WTC11 (cell line): ENCODE measurements at regions not wholly inside any gene's neighbourhood (a gene's known extent, or its start where the extent isn't known, plus 50 kb on each side); places are given as distances from the start of the nearest gene placed in this dataset.

Experiments used
- ELF4 ChIP-seq: sonication (generic); formaldehyde crosslinking; IDR thresholded peaks from 2 replicates; pipeline ENCODE4 v1.8.1; 2022; ENCODE audit warnings: low read depth, mild to moderate bottlenecking, moderate library complexity, missing genetic modification reagents
- GABPB1 ChIP-seq: sonication (generic); formaldehyde crosslinking; IDR thresholded peaks from 2 replicates; pipeline ENCODE4 v1.8.1; 2023; ENCODE audit warnings: mild to moderate bottlenecking, missing genetic modification reagents
- GRHL2 ChIP-seq: fragments of 250-450 bp; sonication (Bioruptor Pico); IDR thresholded peaks from 2 replicates; pipeline ENCODE4 v1.8.0; 2022; ENCODE audit warnings: mild to moderate bottlenecking, moderate library complexity; ENCODE audit not compliant: insufficient replicate concordance, severe bottlenecking
- RELA ChIP-seq: sonication (generic); formaldehyde crosslinking; IDR thresholded peaks from 2 replicates; pipeline ENCODE4 v1.8.1; 2022; ENCODE audit warnings: missing genetic modification reagents, mild to moderate bottlenecking, borderline replicate concordance
- SMAD3 ChIP-seq: sonication (generic); formaldehyde crosslinking; IDR thresholded peaks from 2 replicates; pipeline ENCODE4 v1.8.0; 2022; ENCODE audit warnings: missing genetic modification reagents, mild to moderate bottlenecking, borderline replicate concordance
- TEAD1 ChIP-seq: sonication (generic); formaldehyde crosslinking; IDR thresholded peaks from 2 replicates; pipeline ENCODE4 v1.8.0; 2022; ENCODE audit warnings: mild to moderate bottlenecking, missing genetic modification reagents
- ZNF121 ChIP-seq: sonication (generic); formaldehyde crosslinking; IDR thresholded peaks from 2 replicates; pipeline ENCODE4 v1.8.0; 2023; ENCODE audit warnings: missing genetic modification reagents
- TF ChIP-seq, protein P1 (sequence below): sonication (generic); formaldehyde crosslinking; IDR thresholded peaks from 2 replicates; pipeline ENCODE4 v1.8.1; 2023; ENCODE audit warnings: mild to moderate bottlenecking, missing genetic modification reagents, moderate library complexity
- TF ChIP-seq, protein P2 (sequence below): fragments of 200-600 bp; IDR thresholded peaks from 2 replicates; pipeline ENCODE4 v1.8.0; 2022; ENCODE audit warnings: antibody characterized with exemption
- TF ChIP-seq, protein P3 (sequence below): sonication (generic); formaldehyde crosslinking; IDR thresholded peaks from 2 replicates; pipeline ENCODE4 v1.8.0; 2022; ENCODE audit warnings: mild to moderate bottlenecking, missing genetic modification reagents
- TF ChIP-seq, protein P4 (sequence below): sonication (generic); formaldehyde crosslinking; IDR thresholded peaks from 2 replicates; pipeline ENCODE4 v1.8.0; 2022; ENCODE audit warnings: mild to moderate bottlenecking, missing genetic modification reagents
- TF ChIP-seq, protein P5 (sequence below): sonication (generic); formaldehyde crosslinking; conservative IDR thresholded peaks from 2 replicates; pipeline ENCODE4 v1.8.1; 2023; ENCODE audit warnings: mild to moderate bottlenecking, low read depth, missing genetic modification reagents, moderate library complexity

DNA sequence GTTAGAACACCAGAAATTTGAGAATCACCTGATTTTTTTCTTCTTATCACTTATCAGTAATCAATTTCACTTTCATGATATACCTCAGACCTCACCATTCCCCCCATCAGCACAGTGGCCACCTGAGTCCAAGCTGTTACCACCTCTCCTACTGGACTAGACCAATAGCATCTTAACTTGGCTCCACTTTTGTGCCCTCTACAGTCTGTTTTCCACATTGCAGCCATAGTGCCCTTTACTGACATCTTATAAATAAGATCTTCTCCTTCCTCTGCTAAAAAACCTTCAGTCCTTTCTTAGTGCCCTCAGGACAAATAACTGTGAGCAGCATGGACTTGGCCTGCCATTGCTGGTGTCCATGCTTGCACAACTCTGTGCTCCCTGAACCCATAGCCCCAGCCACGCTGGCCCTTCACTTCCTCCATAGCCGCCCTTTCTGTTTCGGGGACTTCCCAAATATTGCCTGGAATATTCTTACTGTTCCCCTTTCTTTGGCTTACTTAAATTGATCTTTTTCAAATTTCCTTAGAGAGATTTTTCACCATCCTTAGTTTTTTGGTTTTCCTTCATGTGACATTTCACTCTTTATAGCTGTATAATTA is 380.8 kb downstream of the LMO7 start:
- TF ChIP-seq, protein P1, sequence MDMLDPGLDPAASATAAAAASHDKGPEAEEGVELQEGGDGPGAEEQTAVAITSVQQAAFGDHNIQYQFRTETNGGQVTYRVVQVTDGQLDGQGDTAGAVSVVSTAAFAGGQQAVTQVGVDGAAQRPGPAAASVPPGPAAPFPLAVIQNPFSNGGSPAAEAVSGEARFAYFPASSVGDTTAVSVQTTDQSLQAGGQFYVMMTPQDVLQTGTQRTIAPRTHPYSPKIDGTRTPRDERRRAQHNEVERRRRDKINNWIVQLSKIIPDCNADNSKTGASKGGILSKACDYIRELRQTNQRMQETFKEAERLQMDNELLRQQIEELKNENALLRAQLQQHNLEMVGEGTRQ (CRISPR knock-in tag), result no peak
- TF ChIP-seq, protein P2, sequence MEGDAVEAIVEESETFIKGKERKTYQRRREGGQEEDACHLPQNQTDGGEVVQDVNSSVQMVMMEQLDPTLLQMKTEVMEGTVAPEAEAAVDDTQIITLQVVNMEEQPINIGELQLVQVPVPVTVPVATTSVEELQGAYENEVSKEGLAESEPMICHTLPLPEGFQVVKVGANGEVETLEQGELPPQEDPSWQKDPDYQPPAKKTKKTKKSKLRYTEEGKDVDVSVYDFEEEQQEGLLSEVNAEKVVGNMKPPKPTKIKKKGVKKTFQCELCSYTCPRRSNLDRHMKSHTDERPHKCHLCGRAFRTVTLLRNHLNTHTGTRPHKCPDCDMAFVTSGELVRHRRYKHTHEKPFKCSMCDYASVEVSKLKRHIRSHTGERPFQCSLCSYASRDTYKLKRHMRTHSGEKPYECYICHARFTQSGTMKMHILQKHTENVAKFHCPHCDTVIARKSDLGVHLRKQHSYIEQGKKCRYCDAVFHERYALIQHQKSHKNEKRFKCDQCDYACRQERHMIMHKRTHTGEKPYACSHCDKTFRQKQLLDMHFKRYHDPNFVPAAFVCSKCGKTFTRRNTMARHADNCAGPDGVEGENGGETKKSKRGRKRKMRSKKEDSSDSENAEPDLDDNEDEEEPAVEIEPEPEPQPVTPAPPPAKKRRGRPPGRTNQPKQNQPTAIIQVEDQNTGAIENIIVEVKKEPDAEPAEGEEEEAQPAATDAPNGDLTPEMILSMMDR, result 0 out of 2 replicates have a peak, but pooled peaks have one; percentile 30
- TF ChIP-seq, protein P3, sequence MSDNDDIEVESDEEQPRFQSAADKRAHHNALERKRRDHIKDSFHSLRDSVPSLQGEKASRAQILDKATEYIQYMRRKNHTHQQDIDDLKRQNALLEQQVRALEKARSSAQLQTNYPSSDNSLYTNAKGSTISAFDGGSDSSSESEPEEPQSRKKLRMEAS (CRISPR knock-in tag), result no peak
- TF ChIP-seq ELF4 (CRISPR knock-in tag) (no peak), GABPB1 (no peak), GRHL2 (no peak), SMAD3 (CRISPR knock-in tag) (no peak), RELA (no peak), ZNF121 (no peak), TEAD1 (CRISPR knock-in tag) (no peak)
- TF ChIP-seq, protein P4, sequence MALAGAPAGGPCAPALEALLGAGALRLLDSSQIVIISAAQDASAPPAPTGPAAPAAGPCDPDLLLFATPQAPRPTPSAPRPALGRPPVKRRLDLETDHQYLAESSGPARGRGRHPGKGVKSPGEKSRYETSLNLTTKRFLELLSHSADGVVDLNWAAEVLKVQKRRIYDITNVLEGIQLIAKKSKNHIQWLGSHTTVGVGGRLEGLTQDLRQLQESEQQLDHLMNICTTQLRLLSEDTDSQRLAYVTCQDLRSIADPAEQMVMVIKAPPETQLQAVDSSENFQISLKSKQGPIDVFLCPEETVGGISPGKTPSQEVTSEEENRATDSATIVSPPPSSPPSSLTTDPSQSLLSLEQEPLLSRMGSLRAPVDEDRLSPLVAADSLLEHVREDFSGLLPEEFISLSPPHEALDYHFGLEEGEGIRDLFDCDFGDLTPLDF (CRISPR knock-in tag), result no peak
- TF ChIP-seq, protein P5, sequence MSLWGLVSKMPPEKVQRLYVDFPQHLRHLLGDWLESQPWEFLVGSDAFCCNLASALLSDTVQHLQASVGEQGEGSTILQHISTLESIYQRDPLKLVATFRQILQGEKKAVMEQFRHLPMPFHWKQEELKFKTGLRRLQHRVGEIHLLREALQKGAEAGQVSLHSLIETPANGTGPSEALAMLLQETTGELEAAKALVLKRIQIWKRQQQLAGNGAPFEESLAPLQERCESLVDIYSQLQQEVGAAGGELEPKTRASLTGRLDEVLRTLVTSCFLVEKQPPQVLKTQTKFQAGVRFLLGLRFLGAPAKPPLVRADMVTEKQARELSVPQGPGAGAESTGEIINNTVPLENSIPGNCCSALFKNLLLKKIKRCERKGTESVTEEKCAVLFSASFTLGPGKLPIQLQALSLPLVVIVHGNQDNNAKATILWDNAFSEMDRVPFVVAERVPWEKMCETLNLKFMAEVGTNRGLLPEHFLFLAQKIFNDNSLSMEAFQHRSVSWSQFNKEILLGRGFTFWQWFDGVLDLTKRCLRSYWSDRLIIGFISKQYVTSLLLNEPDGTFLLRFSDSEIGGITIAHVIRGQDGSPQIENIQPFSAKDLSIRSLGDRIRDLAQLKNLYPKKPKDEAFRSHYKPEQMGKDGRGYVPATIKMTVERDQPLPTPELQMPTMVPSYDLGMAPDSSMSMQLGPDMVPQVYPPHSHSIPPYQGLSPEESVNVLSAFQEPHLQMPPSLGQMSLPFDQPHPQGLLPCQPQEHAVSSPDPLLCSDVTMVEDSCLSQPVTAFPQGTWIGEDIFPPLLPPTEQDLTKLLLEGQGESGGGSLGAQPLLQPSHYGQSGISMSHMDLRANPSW (CRISPR knock-in tag), result no peak
